ENCODE measurements at regions not wholly inside any gene's neighbourhood (a gene's known extent, or its start where the extent isn't known, plus 50 kb on each side); places are given as distances from the start of the nearest gene placed in this dataset.

DNA sequence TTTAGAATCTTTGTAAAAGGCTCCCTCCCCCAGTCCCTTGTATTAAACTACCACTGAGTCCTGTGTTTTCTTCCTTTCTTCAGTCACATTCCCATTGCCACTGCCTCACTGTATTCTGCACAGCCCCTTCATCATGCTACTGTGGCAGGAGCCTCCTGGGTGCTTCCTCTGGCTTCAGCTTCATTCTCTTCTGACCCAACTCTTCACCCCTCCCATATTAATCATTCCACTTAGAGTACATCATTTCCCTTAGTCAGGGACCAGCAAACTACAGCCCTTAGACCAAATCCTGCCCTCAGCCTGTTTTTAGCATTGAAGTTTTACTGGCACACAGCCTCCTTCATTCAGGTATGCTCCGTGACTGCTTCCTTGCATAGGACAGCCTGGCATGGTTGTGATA is 127.7 kb upstream of the MTNR1B start:
- intact Hi-C loops (cut with DNase I; ENCODE audit: low total_unique reads) = no loop called here
- WGBS, 2 donors = 82 to 94% methylated on average over 1 of the region's 1 CpG
- DNase-seq (ENCODE audit: low spot score in 2 of 2) = no peak
- H3K4me3 ChIP-seq (ENCODE audit: low read depth, poor library complexity, severe bottlenecking) = no peak overlapping the region
- TF ChIP-seq, protein P1, sequence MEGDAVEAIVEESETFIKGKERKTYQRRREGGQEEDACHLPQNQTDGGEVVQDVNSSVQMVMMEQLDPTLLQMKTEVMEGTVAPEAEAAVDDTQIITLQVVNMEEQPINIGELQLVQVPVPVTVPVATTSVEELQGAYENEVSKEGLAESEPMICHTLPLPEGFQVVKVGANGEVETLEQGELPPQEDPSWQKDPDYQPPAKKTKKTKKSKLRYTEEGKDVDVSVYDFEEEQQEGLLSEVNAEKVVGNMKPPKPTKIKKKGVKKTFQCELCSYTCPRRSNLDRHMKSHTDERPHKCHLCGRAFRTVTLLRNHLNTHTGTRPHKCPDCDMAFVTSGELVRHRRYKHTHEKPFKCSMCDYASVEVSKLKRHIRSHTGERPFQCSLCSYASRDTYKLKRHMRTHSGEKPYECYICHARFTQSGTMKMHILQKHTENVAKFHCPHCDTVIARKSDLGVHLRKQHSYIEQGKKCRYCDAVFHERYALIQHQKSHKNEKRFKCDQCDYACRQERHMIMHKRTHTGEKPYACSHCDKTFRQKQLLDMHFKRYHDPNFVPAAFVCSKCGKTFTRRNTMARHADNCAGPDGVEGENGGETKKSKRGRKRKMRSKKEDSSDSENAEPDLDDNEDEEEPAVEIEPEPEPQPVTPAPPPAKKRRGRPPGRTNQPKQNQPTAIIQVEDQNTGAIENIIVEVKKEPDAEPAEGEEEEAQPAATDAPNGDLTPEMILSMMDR (IDR thresholded peaks at IDR 0.05) = no peak
- no peak for TF ChIP-seq POLR2A (IDR thresholded peaks at IDR 0.05)

DNA sequence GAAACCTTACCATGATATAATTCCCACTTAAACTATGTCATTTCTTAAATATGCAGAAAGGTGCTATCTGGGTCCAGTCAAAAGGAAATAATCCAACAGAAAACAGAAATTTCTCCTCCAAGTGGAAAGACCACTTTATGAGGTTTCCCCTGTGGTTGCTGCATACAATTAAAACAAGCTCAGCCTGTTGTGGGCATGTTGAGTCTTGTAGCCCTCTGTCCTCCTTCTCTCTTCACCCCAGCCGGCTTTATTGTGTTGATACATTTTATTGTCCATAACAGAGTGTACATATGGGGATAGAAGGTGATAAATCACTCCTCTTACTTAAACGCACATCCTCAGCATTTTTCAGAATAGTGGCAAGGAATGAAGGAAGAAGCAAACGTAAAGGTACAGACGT is 126.0 kb upstream of the MTNR1B start:
- 70 to 80% methylated on average over 4 of the region's 4 CpGs for WGBS, 2 donors
- TF ChIP-seq POLR2A (IDR thresholded peaks at IDR 0.05) = no peak
- TF ChIP-seq, protein P1 (IDR thresholded peaks at IDR 0.05) = no peak
- intact Hi-C loops (cut with DNase I; ENCODE audit: low total_unique reads) = no loop called here
- DNase-seq (ENCODE audit: low spot score in 2 of 2) = no peak
- H3K4me3 ChIP-seq (ENCODE audit: low read depth, poor library complexity, severe bottlenecking) = no peak overlapping the region

DNA sequence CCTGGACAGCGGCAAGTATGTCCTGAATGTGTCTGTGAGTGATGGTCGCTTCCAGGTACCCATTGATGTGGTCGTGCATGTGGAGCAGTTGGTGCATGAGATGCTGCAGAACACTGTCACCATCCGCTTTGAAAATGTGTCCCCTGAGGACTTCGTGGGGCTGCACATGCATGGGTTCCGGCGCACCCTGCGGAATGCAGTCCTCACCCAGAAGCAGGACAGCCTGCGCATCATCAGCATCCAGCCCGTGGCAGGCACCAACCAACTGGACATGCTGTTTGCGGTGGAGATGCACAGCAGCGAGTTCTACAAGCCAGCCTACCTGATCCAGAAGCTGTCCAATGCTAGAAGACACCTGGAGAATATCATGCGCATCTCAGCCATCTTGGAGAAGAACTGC is 125.3 kb upstream of the MTNR1B start:
- intact Hi-C loops (cut with DNase I; ENCODE audit: low total_unique reads) = no loop called here
- DNase-seq (ENCODE audit: low spot score in 2 of 2) = no peak
- H3K4me3 ChIP-seq (ENCODE audit: low read depth, poor library complexity, severe bottlenecking) = no peak overlapping the region
- TF ChIP-seq, protein P1 (IDR thresholded peaks at IDR 0.05) = no peak
- no peak for TF ChIP-seq POLR2A (IDR thresholded peaks at IDR 0.05)
- WGBS, 2 donors = 94 to 95% methylated on average over 13 of the region's 13 CpGs

DNA sequence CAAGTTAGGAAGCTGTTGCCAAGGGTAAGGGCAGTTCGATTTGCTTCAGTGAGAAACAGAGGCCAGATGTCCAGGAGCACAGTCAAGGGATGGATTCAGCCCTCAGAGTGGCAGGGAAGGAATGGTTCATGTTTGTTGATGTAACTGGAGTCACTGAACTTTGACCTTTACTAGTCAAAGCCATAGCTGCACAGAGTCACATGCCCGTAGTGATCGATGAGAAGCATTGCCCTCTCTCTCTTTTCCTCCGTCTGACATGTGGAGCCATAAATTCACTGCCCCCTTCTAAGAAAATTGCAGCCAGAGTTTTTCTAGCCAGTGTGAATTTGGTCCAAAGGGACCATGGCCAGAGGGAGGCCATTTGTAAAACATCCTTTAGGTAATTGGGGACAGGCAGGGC is 124.1 kb upstream of the MTNR1B start:
- 85 to 92% methylated on average over 4 of the region's 4 CpGs for whole genome bisulfite sequencing, 2 donors
- no peak for TF ChIP-seq POLR2A (IDR thresholded peaks at IDR 0.05)
- TF ChIP-seq, protein P1 (IDR thresholded peaks at IDR 0.05) = no peak
- no peak overlapping the region for H3K4me3 ChIP-seq (ENCODE audit: low read depth, poor library complexity, severe bottlenecking)
- intact Hi-C loops (cut with DNase I; ENCODE audit: low total_unique reads) = no loop called here
- no peak for DNase-seq (ENCODE audit: low spot score in 2 of 2)

DNA sequence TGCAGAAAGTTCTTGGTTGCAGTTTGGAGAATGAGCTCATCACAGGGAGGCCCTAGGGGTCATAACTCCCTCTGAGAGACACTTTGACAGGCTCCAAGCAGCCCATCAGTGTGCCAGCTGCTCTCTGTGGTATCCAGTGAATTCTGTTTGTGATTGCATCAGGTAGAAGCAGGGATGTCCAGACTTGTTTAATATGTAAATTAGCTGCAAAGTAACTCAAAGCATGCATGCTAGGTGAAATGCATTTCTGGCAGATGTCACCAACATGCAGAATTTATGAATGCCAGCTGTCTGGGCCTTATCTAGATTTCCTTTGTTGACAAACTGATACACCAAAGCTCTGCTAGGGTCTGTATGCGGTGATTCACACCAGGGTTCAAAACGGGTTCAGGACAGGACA is 123.6 kb upstream of the MTNR1B start:
- DNase-seq (ENCODE audit: low spot score in 2 of 2) = no peak
- TF ChIP-seq, protein P1 (IDR thresholded peaks at IDR 0.05) = no peak
- TF ChIP-seq POLR2A (IDR thresholded peaks at IDR 0.05) = no peak
- no peak overlapping the region for H3K4me3 ChIP-seq (ENCODE audit: low read depth, poor library complexity, severe bottlenecking)
- intact Hi-C loops (cut with DNase I; ENCODE audit: low total_unique reads) = no loop called here
- WGBS, 2 donors = 37 to 65% methylated on average over 2 of the region's 2 CpGs

DNA sequence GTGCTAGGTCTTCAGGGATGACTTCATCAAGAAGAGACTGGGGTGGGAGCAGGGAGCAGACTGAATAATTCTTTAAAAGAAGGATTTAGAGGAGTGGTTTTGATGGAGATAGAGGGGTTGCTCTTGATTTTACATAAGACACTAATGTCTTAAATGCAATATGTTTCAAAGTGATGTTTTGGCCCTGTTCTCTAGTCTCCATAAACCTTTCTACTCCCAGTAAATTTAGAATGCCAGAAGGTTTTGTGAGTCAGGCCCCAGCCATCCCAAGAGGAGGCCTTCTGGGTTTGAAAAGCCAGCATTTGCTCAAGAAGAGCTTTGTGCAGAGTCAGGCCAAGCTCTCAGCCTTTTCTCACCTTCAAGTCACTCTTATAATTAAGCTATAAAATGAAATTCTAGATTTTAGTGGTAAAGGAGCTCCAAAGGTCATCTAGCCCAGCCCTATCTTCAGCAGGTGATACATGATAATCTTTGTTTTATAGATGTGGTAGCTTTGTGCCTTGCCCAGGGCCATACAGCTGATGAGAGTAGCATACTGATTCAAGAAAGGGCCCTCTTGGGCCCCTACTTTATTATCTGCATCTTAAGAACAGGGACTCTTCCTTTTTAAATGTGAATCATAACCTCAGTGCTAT is 122.8 kb upstream of the MTNR1B start:
- H3K4me3 ChIP-seq (ENCODE audit: low read depth, poor library complexity, severe bottlenecking) = no peak overlapping the region
- intact Hi-C loops (cut with DNase I; ENCODE audit: low total_unique reads) = no loop called here
- TF ChIP-seq, protein P1 (IDR thresholded peaks at IDR 0.05) = no peak
- TF ChIP-seq POLR2A (IDR thresholded peaks at IDR 0.05) = no peak
- DNase-seq (ENCODE audit: low spot score in 2 of 2) = no peak
